GM12878 (cell line): ENCODE measurements at regions not wholly inside any gene's neighbourhood (a gene's known extent, or its start where the extent isn't known, plus 50 kb on each side); places are given as distances from the start of the nearest gene placed in this dataset.

ENCODE experiments used
- ATAC-seq: fragments of 200-7000 bp; cut with Tn5 transposase; 3 replicates; pipeline ENCODE4 v1.9.1; 2020; ENCODE audit warnings: mild to moderate bottlenecking, moderate library complexity
- BruUV-seq: library from RNA; stranded (reverse); fragments of 400-500 nt; replicated peaks from 2 replicates; lab custom pipeline; 2021; lab: Mats Ljungman, UMichigan
- CTCF ChIA-PET: fragments of 300-600 bp; sonication (Branson Sonifier 250); formaldehyde crosslinking; extraction: SDS; loops from one replicate; lab custom pipeline; 2021; ENCODE audit warnings: inconsistent platforms; lab: Yijun Ruan, JAX
- POLR2A ChIA-PET: fragments of 350-600 bp; formaldehyde crosslinking; extraction: SDS; loops from one replicate; lab custom pipeline; 2021; ENCODE audit warnings: inconsistent platforms; lab: Charles Lee
- RAD21 ChIA-PET: fragments of 300-600 bp; sonication (Branson Sonifier 250); formaldehyde crosslinking; loops from one replicate; lab custom pipeline; 2023; ENCODE audit warnings: antibody characterized with exemption; ENCODE audit not compliant: unreplicated experiment; lab: Charles Lee
- SMC1A ChIA-PET: fragments of 300-600 bp; sonication (Branson Sonifier 250); formaldehyde crosslinking; loops from one replicate; lab custom pipeline; 2023; ENCODE audit not compliant: unreplicated experiment, uncharacterized antibody; lab: Charles Lee
- DNase-seq: peaks from one replicate; pipeline ENCODE4 v3.0.0-alpha.2; 2011; ENCODE audit warnings: low read depth, low spot score
- FAIRE-seq: peaks from 3 replicates; lab custom pipeline; 2011; peaks lifted over from hg19 to GRCh38; lab: Jason Lieb, UNC
- H2AFZ ChIP-seq: 2 replicates; pipeline ENCODE4 v1.6.0; 2011; ENCODE audit warnings: low read depth, low read length, control low read depth; ENCODE audit not compliant: control insufficient read depth
- H3K27ac ChIP-seq: 2 replicates; pipeline ENCODE4 v1.5.1; 2011; ENCODE audit warnings: control low read depth; ENCODE audit not compliant: control insufficient read depth, insufficient read depth
- H3K27me3 ChIP-seq, 2 experiments: replicated peaks in 1 of 2; 2 replicates each; pipeline versions ENCODE4 v1.6.0 to v1.6.1; 2011; ENCODE audit warnings: low read length in 1 of 2; ENCODE audit not compliant: control insufficient read depth in 2 of 2, insufficient read depth in 2 of 2
- H3K36me3 ChIP-seq, 2 experiments: 2 replicates each; pipeline ENCODE4 v1.5.1; 2011; ENCODE audit warnings: low read length in 1 of 2; ENCODE audit not compliant: control insufficient read depth in 2 of 2, insufficient read depth in 2 of 2
- H3K4me1 ChIP-seq: 2 replicates; pipeline ENCODE4 v1.6.1; 2011; ENCODE audit warnings: mild to moderate bottlenecking, low read length, moderate library complexity, mixed read lengths; ENCODE audit not compliant: control insufficient read depth, insufficient read depth
- H3K4me2 ChIP-seq: 2 replicates; pipeline ENCODE4 v1.6.0; 2011; ENCODE audit warnings: control low read depth; ENCODE audit not compliant: control insufficient read depth, insufficient read depth
- H3K4me3 ChIP-seq: fragments of 200-600 bp; sonication (generic); 2 replicates; pipeline ENCODE4 v1.5.1; 2016
- H3K79me2 ChIP-seq: 2 replicates; pipeline ENCODE4 v1.6.0; 2011; ENCODE audit warnings: low read length; ENCODE audit not compliant: control insufficient read depth, insufficient read depth
- H3K9ac ChIP-seq: 2 replicates; pipeline ENCODE4 v1.8.0; 2011; ENCODE audit warnings: low read length, control low read depth, mixed read lengths; ENCODE audit not compliant: control insufficient read depth, insufficient read depth
- H3K9me3 ChIP-seq: replicated peaks from 3 replicates; pipeline ENCODE4 v1.5.1; 2011; ENCODE audit warnings: mild to moderate bottlenecking, low read length; ENCODE audit not compliant: control insufficient read depth, insufficient read depth
- H4K20me1 ChIP-seq: 2 replicates; pipeline ENCODE4 v1.6.0; 2011; ENCODE audit not compliant: control insufficient read depth, insufficient read depth
- EGR1 ChIP-seq, 2 experiments: IDR thresholded peaks; 1 replicate in 1 of 2; 2 replicates in 1 of 2; pipeline ENCODE4 v1.6.1; 2011 to 2012; ENCODE audit warnings: low read depth in 2 of 2, low read length in 2 of 2, borderline replicate concordance in 1 of 2, mild to moderate bottlenecking in 1 of 2, moderate library complexity in 1 of 2
- IKZF1 ChIP-seq: fragments of 450-650 bp; conservative IDR thresholded peaks from 2 replicates; pipeline ENCODE4 v1.6.1; 2017; ENCODE audit warnings: antibody characterized with exemption, mild to moderate bottlenecking
- NFYB ChIP-seq: IDR thresholded peaks from 2 replicates; pipeline ENCODE4 v1.6.1; 2011; ENCODE audit warnings: low read depth, mild to moderate bottlenecking, low read length, improper control_type of control experiment, moderate library complexity; ENCODE audit not compliant: insufficient read depth
- SUPT20H ChIP-seq: IDR thresholded peaks from 2 replicates; pipeline ENCODE4 v1.6.1; 2011; ENCODE audit warnings: low read depth, mild to moderate bottlenecking, low read length, moderate library complexity, borderline replicate concordance; ENCODE audit not compliant: control insufficient read depth
- TCF7 ChIP-seq: IDR thresholded peaks from 2 replicates; pipeline ENCODE4 v1.6.1; 2014; ENCODE audit warnings: antibody characterized with exemption, borderline replicate concordance
- WGBS: methylation state at CpG from one replicate; pipeline ENCODE4 v1.1.6; 2016; ENCODE audit warnings: low lambda C conversion rate; ENCODE audit not compliant: insufficient replicate concordance, insufficient coverage; ENCODE audit errors: missing lambda C conversion rate; 5-methylcytosine and 5-hydroxymethylcytosine counted together
- in situ Hi-C: fragments of 300-500 bp; cut with MboI; formaldehyde crosslinking; loops from 9 replicates; pipeline ENCODE4 v1.14.3; 2018; ENCODE audit warnings: mixed read lengths
- intact Hi-C: fragments of 100-400 bp; cut with micrococcal nuclease; formaldehyde crosslinking; loops from one replicate; pipeline ENCODE4 v1.14.2; 2022; ENCODE audit not compliant: unreplicated experiment
- TF ChIP-seq, protein P1 (sequence below): IDR thresholded peaks from 2 replicates; pipeline ENCODE4 v1.6.1; 2012; ENCODE audit warnings: low read length, inconsistent platforms
- TF ChIP-seq, protein P2 (sequence below): IDR thresholded peaks from 2 replicates; pipeline ENCODE4 v1.6.1; 2012; ENCODE audit warnings: low read depth, low read length, improper control_type of control experiment
- TF ChIP-seq, protein P3 (sequence below): fragments of 450-650 bp; IDR thresholded peaks from 2 replicates; pipeline ENCODE4 v1.6.1; 2017; ENCODE audit warnings: borderline replicate concordance

DNA sequence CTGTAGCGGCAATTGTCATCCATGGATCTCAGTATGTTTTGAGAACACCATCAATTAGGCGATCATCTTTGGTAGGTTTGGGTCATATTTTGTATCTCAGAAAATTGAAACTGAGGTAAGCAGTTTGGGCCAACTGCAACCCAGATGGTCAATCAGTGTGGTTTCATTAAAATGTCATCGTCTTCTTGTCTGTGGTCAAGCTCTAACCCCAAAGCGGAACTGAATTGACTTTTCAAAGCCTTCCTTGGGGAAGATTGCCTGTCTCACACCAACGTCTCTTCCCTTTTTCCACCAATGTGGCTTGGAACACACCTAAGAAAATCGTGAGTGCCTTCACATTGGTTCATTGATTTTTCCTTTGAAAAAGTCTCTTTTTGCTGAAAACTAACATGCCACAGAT lies 56.3 kb upstream of the UBAC2 start (continued):
- TF ChIP-seq, protein P1, sequence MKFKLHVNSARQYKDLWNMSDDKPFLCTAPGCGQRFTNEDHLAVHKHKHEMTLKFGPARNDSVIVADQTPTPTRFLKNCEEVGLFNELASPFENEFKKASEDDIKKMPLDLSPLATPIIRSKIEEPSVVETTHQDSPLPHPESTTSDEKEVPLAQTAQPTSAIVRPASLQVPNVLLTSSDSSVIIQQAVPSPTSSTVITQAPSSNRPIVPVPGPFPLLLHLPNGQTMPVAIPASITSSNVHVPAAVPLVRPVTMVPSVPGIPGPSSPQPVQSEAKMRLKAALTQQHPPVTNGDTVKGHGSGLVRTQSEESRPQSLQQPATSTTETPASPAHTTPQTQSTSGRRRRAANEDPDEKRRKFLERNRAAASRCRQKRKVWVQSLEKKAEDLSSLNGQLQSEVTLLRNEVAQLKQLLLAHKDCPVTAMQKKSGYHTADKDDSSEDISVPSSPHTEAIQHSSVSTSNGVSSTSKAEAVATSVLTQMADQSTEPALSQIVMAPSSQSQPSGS = peak; percentile 56
- TF ChIP-seq, protein P2, sequence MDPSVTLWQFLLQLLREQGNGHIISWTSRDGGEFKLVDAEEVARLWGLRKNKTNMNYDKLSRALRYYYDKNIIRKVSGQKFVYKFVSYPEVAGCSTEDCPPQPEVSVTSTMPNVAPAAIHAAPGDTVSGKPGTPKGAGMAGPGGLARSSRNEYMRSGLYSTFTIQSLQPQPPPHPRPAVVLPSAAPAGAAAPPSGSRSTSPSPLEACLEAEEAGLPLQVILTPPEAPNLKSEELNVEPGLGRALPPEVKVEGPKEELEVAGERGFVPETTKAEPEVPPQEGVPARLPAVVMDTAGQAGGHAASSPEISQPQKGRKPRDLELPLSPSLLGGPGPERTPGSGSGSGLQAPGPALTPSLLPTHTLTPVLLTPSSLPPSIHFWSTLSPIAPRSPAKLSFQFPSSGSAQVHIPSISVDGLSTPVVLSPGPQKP = no peak
- no peak for TF ChIP-seq EGR1 (IDR thresholded peaks at IDR 0.05; ENCODE audit: borderline replicate concordance in 1 of 2, low read depth in 2 of 2, low read length in 2 of 2)
- TF ChIP-seq IKZF1 = peak; percentile 54; the same call in 1 of the 2 replicates
- TF ChIP-seq, protein P3, sequence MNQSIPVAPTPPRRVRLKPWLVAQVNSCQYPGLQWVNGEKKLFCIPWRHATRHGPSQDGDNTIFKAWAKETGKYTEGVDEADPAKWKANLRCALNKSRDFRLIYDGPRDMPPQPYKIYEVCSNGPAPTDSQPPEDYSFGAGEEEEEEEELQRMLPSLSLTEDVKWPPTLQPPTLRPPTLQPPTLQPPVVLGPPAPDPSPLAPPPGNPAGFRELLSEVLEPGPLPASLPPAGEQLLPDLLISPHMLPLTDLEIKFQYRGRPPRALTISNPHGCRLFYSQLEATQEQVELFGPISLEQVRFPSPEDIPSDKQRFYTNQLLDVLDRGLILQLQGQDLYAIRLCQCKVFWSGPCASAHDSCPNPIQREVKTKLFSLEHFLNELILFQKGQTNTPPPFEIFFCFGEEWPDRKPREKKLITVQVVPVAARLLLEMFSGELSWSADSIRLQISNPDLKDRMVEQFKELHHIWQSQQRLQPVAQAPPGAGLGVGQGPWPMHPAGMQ = no peak
- TF ChIP-seq SUPT20H = no peak

DNA sequence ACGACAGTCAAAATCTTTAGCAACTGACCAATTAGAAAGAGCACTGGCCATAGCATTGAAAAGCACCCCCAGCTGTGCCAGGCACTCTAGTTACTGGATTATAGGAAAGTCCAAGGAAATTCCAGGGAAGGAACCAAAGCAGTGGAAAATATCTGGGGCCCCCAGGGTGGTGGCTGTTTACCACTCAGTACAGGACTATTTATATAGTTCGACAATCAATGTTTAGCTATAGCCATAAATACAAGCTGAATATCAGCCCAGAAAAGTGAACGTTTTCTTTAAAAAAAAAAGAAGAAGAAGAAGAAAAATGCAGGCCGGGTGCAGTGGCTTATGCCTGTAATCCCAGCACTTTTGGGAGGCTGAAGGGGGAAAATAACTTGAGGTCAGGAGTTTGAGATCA lies 55.2 kb upstream of the UBAC2 start:
- CTCF ChIA-PET = no interaction called here

More for the DNA sequence above, 55.2 kb upstream of the UBAC2 start:
- no peak overlapping the region for H3K9ac ChIP-seq
- RAD21 ChIA-PET = no interaction called here
- ATAC-seq = no peak
- in situ Hi-C loops = no loop called here
- intact Hi-C loops = no loop called here
- no peaks in the 10 kb centered on the region for H3K79me2 ChIP-seq
- 25% methylated on average over 4 of the region's 4 CpGs for WGBS
- no peak for DNase-seq
- no TSS peak for BruUV-seq
- SMC1A ChIA-PET = no interaction called here
- H4K20me1 ChIP-seq = no peaks in the 10 kb centered on the region
- TF ChIP-seq TCF7 (no peak), NFYB (no peak)
- no peaks in the 10 kb centered on the region; a peak in 1 of 4 replicates for H3K27me3 ChIP-seq
- no peak for FAIRE-seq
- no peak overlapping the region for H2AFZ ChIP-seq
- no peak overlapping the region for H3K27ac ChIP-seq
- no peak overlapping the region for H3K4me3 ChIP-seq
- H3K4me1 ChIP-seq = peaks cover 3% of the 10 kb centered on the region; the same call in 1 of the 2 replicates
- H3K36me3 ChIP-seq = no peaks in the 10 kb centered on the region
- H3K4me2 ChIP-seq = no peak overlapping the region
- POLR2A ChIA-PET = no interaction called here
- peaks cover 3% of the 10 kb centered on the region; the same call in 2 of the 3 replicates for H3K9me3 ChIP-seq
